ENCODE measurements at regions not wholly inside any gene's neighbourhood (a gene's known extent, or its start where the extent isn't known, plus 50 kb on each side); places are given as distances from the start of the nearest gene placed in this dataset.

DNA sequence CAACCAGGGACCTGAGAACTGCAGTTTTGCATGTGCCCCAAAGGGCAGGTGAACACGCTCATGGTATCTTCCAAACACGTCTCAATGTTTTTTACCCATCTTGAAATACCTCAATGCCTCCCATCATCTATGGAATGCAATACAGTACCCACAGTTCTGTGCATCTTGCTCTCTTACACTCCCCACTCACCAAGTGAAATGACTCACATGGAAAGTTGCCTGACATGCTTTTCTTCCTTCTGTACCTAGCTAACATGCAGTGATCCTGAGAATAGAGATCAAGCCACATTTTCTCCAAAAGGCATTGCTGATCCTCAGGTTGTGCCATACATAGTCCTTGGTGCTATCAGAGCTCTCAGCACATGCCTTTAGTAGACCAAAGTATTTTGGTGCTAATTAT, 373.9 kb downstream of the GPD2 start:
- no peak overlapping the region for H3K4me3 ChIP-seq
- TF ChIP-seq CTCF (IDR thresholded peaks at IDR 0.05) (no peak), POLR2A (IDR thresholded peaks at IDR 0.05) (no peak)
- no peak overlapping the region for H3K27ac ChIP-seq
- no peaks in the 10 kb centered on the region for H3K4me1 ChIP-seq
- intact Hi-C loops (cut with DNase I) = no loop called here
- no peaks in the 10 kb centered on the region for H3K9me3 ChIP-seq
- ATAC-seq (no peak), DNase-seq (no peak)
- 42 to 59% methylated on average over 2 of the region's 2 CpGs for WGBS, 2 donors
- no peaks in the 10 kb centered on the region for H3K27me3 ChIP-seq
- no peaks in the 10 kb centered on the region for H3K36me3 ChIP-seq (replicated peaks in 1 of 2; ENCODE audit: insufficient read depth in 1 of 2, low read depth in 2 of 2)

GRCh38 chr2:156812496-156812895, 376.3 kb downstream of the GPD2 start:
- TF ChIP-seq POLR2A (IDR thresholded peaks at IDR 0.05) (no peak), CTCF (IDR thresholded peaks at IDR 0.05) (no peak)
- WGBS, 2 donors = 40 to 50% methylated on average over 1 of the region's 1 CpG
- ATAC-seq (no peak), DNase-seq (no peak)
- no peaks in the 10 kb centered on the region for H3K4me1 ChIP-seq
- no peak overlapping the region for H3K27ac ChIP-seq
- no peaks in the 10 kb centered on the region for H3K9me3 ChIP-seq
- H3K27me3 ChIP-seq = no peaks in the 10 kb centered on the region
- no peaks in the 10 kb centered on the region for H3K36me3 ChIP-seq (replicated peaks in 1 of 2; ENCODE audit: insufficient read depth in 1 of 2, low read depth in 2 of 2)
- H3K4me3 ChIP-seq = no peak overlapping the region
- intact Hi-C loops (cut with DNase I) = no loop called here

GRCh38 chr2:156817430-156817829, 381.3 kb downstream of the GPD2 start:
- Histone ChIP-seq H3K36me3 (replicated peaks in 1 of 2; ENCODE audit: insufficient read depth in 1 of 2, low read depth in 2 of 2) (no peaks in the 10 kb centered on the region), H3K27me3 (no peaks in the 10 kb centered on the region), H3K9me3 (no peaks in the 10 kb centered on the region), H3K27ac (no peak overlapping the region), H3K4me1 (no peaks in the 10 kb centered on the region), H3K4me3 (no peak overlapping the region)
- no peak for ATAC-seq
- DNase-seq = no peak
- WGBS, 2 donors = 50 to 59% methylated on average over 1 of the region's 1 CpG
- intact Hi-C loops (cut with DNase I) = no loop called here
- TF ChIP-seq CTCF (IDR thresholded peaks at IDR 0.05) (no peak), POLR2A (IDR thresholded peaks at IDR 0.05) (no peak)

DNA sequence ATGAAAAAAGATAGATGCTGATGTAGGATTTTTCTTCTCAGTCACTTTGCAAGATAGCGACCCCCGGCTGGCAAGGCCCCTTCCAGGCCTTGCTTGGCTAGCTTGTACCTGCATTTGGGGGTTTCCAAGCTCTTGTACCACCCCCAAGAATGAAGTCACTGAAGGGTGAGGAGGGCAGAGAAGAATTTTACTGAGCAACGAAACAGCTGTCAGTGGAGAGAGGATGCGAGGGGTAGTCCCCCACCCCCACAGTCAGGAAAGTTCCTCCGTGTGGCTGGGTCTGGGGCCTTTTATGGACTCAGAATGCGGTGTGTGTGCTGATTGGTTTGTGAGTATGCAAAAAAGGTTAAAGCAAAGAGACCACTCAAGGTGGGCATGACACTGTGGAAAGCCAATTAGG, 382.0 kb downstream of the GPD2 start:
- no peaks in the 10 kb centered on the region for H3K4me1 ChIP-seq
- intact Hi-C loops (cut with DNase I) = no loop called here
- TF ChIP-seq CTCF (IDR thresholded peaks at IDR 0.05) (no peak), POLR2A (IDR thresholded peaks at IDR 0.05) (no peak)
- no peak overlapping the region for H3K27ac ChIP-seq
- no peaks in the 10 kb centered on the region for H3K27me3 ChIP-seq
- 66 to 71% methylated on average over 6 of the region's 6 CpGs for WGBS, 2 donors
- no peak for ATAC-seq
- no peak overlapping the region for H3K4me3 ChIP-seq
- H3K36me3 ChIP-seq (replicated peaks in 1 of 2; ENCODE audit: insufficient read depth in 1 of 2, low read depth in 2 of 2) = no peaks in the 10 kb centered on the region
- DNase-seq = no peak
- no peaks in the 10 kb centered on the region for H3K9me3 ChIP-seq

- no peaks in the 10 kb centered on the region for H3K4me1 ChIP-seq
- no peak for TF ChIP-seq POLR2A (IDR thresholded peaks at IDR 0.05)
- TF ChIP-seq CTCF (IDR thresholded peaks at IDR 0.05) = no peak
- DNase-seq (no peak), ATAC-seq (no peak)
- no peaks in the 10 kb centered on the region for H3K27me3 ChIP-seq
- no peaks in the 10 kb centered on the region for H3K9me3 ChIP-seq
- H3K36me3 ChIP-seq (replicated peaks in 1 of 2; ENCODE audit: insufficient read depth in 1 of 2, low read depth in 2 of 2) = no peaks in the 10 kb centered on the region
- no peak overlapping the region for H3K4me3 ChIP-seq
- intact Hi-C loops (cut with DNase I) = no loop called here
- 33 to 37% methylated on average over 3 of the region's 3 CpGs for WGBS, 2 donors
- H3K27ac ChIP-seq = no peak overlapping the region
Observed at GRCh38 chr2:156818944-156819343, 382.8 kb downstream of the GPD2 start.
